Effector memory CD4-positive, alpha-beta T cell (primary cell): ENCODE measurements at regions not wholly inside any gene's neighbourhood (a gene's known extent, or its start where the extent isn't known, plus 50 kb on each side); places are given as distances from the start of the nearest gene placed in this dataset.
"Not testable (repeated sequence)": the region's sequence is repeated elsewhere in the genome, so short reads cannot be mapped to it uniquely, and the experiment has no call there.

Experiments used
- DNase-seq, 3 donors: peaks; one replicate each; pipeline ENCODE4 v3.0.0-alpha.2; 2020
- H3K27ac ChIP-seq: 2 replicates; pipeline ENCODE4 v1.7.0; 2013; ENCODE audit warnings: mild to moderate bottlenecking, low read length, moderate library complexity; ENCODE audit not compliant: insufficient read depth, poor library complexity, severe bottlenecking
- H3K27me3 ChIP-seq: replicated peaks from 2 replicates; pipeline ENCODE4 v1.7.0; 2013; ENCODE audit warnings: mild to moderate bottlenecking, low read length; ENCODE audit not compliant: insufficient read depth, control insufficient read depth, poor library complexity, severe bottlenecking
- H3K36me3 ChIP-seq: 2 replicates; pipeline ENCODE4 v1.7.0; 2013; ENCODE audit warnings: mild to moderate bottlenecking, low read length, moderate library complexity; ENCODE audit not compliant: control insufficient read depth, insufficient read depth
- H3K4me1 ChIP-seq: 2 replicates; pipeline ENCODE4 v1.7.0; 2013; ENCODE audit warnings: low read length, mild to moderate bottlenecking; ENCODE audit not compliant: control insufficient read depth, insufficient read depth, poor library complexity, severe bottlenecking
- H3K4me3 ChIP-seq: 2 replicates; pipeline ENCODE4 v1.7.0; 2013; ENCODE audit warnings: low read length, low read depth, mild to moderate bottlenecking; ENCODE audit not compliant: insufficient read depth, poor library complexity, severe bottlenecking
- H3K9me3 ChIP-seq: 2 replicates; pipeline ENCODE4 v1.7.0; 2013; ENCODE audit warnings: mild to moderate bottlenecking, low read length, moderate library complexity; ENCODE audit not compliant: control insufficient read depth

DNA sequence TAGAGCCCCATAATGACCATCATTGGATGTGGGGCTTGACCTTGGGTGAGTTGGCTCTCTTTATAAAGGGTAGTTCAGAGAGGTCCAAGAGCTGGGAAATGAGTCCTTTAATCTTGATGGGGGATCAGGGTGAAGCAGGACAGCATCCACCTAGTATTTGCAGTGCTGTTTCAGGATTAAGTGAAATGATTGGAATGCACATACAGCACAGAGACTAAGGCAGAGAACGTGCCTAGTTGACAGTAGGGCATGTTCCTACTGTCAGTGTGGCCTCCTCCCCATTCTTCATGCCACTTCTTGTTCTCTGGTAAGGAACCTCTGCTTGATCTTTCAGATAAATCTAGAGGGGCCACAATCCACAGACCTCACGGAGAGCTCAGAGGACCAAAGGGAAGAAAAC is 78.9 kb downstream of the TRIM43 start:
- H3K36me3 ChIP-seq = no peaks in the 10 kb centered on the region

GRCh38 chr2:95671171-95671570 is 79.4 kb downstream of the TRIM43 start:
- not testable (repeated sequence) for H3K4me3 ChIP-seq, H3K27ac ChIP-seq, DNase-seq, H3K36me3 ChIP-seq, H3K4me1 ChIP-seq, H3K9me3 ChIP-seq, H3K27me3 ChIP-seq

More for the DNA sequence above, 78.9 kb downstream of the TRIM43 start:
- no peak overlapping the region for H3K27ac ChIP-seq
- no peaks in the 10 kb centered on the region for H3K9me3 ChIP-seq
- no peaks in the 10 kb centered on the region for H3K27me3 ChIP-seq
- no peaks in the 10 kb centered on the region for H3K4me1 ChIP-seq
- H3K4me3 ChIP-seq = no peak overlapping the region
- DNase-seq = no peak

- H3K9me3 ChIP-seq, H3K36me3 ChIP-seq, DNase-seq, H3K27me3 ChIP-seq, H3K4me1 ChIP-seq, H3K27ac ChIP-seq, H3K4me3 ChIP-seq: not testable (repeated sequence)
Observed at GRCh38 chr2:95671992-95672391, 80.2 kb downstream of the TRIM43 start.

GRCh38 chr2:95672500-95672899 is 80.7 kb downstream of the TRIM43 start:
- not testable (repeated sequence) for DNase-seq, H3K36me3 ChIP-seq, H3K4me3 ChIP-seq, H3K27me3 ChIP-seq, H3K9me3 ChIP-seq, H3K27ac ChIP-seq, H3K4me1 ChIP-seq

DNA sequence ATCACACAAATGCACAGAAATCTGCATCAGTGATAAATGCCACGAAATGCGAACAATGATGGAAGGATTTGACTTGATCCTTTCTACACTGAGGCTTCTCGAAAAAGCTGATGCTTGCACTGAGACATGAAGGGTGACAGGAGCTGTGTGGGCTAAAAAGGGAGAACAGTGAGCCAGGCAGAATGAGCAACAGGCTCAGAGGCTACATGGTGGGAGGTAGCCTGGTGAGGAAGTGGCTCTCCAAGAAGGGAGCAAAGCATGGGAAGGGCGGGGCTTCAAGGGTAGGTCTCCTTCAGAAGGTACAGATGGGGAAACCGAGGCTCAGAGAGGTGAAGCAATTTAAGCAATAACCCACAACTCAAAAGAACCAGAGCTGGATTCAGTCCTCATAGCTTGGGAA is 82.4 kb downstream of the TRIM43 start:
- H3K27ac ChIP-seq = no peak overlapping the region
- no peaks in the 10 kb centered on the region for H3K27me3 ChIP-seq
- DNase-seq = no peak
- H3K4me1 ChIP-seq = no peaks in the 10 kb centered on the region
- no peaks in the 10 kb centered on the region for H3K9me3 ChIP-seq
- no peaks in the 10 kb centered on the region for H3K36me3 ChIP-seq
- no peak overlapping the region for H3K4me3 ChIP-seq

GRCh38 chr2:95676573-95676972 is 84.8 kb downstream of the TRIM43 start:
- not testable (repeated sequence) for DNase-seq

DNA sequence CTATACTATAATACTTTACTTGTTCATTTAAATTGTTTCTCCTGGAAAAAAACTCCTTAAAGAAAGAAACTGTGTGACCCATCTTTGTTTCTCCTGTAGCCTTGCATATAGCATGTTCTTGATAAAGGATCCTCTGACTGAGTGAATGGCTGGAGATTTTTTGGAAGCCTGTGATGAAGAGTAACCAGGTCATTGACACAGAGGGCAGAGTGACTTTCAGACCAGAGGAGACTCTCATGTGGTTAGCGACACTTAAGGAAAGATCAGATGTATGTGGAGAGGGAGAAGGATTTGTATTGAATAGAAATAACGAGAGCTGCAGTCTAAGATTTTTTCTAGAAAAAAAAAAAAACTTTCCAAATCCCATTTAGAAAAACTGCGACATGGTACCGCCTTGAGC is 85.5 kb downstream of the TRIM43 start:
- no peaks in the 10 kb centered on the region for H3K27me3 ChIP-seq
- no peak for DNase-seq
- no peaks in the 10 kb centered on the region for H3K36me3 ChIP-seq
- no peaks in the 10 kb centered on the region for H3K9me3 ChIP-seq
- H3K4me3 ChIP-seq = no peak overlapping the region
- no peak overlapping the region for H3K27ac ChIP-seq
- no peaks in the 10 kb centered on the region for H3K4me1 ChIP-seq

More at GRCh38 chr2:95676573-95676972, 84.8 kb downstream of the TRIM43 start:
- H3K9me3 ChIP-seq, H3K4me1 ChIP-seq, H3K4me3 ChIP-seq, H3K36me3 ChIP-seq, H3K27me3 ChIP-seq, H3K27ac ChIP-seq: not testable (repeated sequence)

GRCh38 chr2:95677833-95678232 is 86.0 kb downstream of the TRIM43 start:
- H3K4me3 ChIP-seq, H3K27ac ChIP-seq, H3K9me3 ChIP-seq, H3K36me3 ChIP-seq, H3K4me1 ChIP-seq, H3K27me3 ChIP-seq, DNase-seq: not testable (repeated sequence)

DNA sequence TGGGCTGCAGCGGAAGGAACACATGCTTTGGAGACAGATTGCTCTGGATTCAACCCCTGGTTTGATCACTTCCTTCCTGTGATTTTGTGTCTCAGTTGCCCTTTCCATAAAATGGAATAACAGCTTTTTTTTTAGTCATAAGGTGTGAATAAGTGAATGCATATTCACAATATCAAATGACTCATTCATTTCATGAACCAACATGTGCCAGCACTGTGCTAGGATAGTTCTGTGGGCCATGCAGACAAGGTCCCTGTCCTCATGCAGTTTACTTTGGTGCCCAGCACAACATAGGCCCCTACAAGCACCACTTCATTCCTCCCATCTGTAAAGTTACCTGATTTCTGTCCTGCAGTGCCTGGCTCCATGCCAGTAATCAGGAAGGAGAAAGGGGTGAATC is 89.4 kb downstream of the TRIM43 start:
- DNase-seq, H3K36me3 ChIP-seq, H3K4me3 ChIP-seq, H3K9me3 ChIP-seq, H3K27ac ChIP-seq, H3K4me1 ChIP-seq, H3K27me3 ChIP-seq: not testable (repeated sequence)

GRCh38 chr2:95681589-95682081 is 89.8 kb downstream of the TRIM43 start:
- DNase-seq, H3K4me3 ChIP-seq, H3K27ac ChIP-seq, H3K27me3 ChIP-seq, H3K9me3 ChIP-seq, H3K4me1 ChIP-seq, H3K36me3 ChIP-seq: not testable (repeated sequence)
